SK-N-SH treated with all-trans-retinoic acid at 6 μM for 48 hours (cell line): ENCODE measurements at regions not wholly inside any gene's neighbourhood (a gene's known extent, or its start where the extent isn't known, plus 50 kb on each side); places are given as distances from the start of the nearest gene placed in this dataset.

ENCODE experiments used
- ATAC-seq: fragments of 200-7000 bp; cut with Tn5 transposase; 3 replicates; pipeline ENCODE4 v1.9.1; 2020; ENCODE audit warnings: mild to moderate bottlenecking, moderate library complexity
- ARNTL ChIP-seq: fragments of 450-650 bp; formaldehyde crosslinking; IDR thresholded peaks from 2 replicates; pipeline ENCODE4 v1.5.0; 2020; ENCODE audit warnings: low read depth, mild to moderate bottlenecking, moderate library complexity, borderline replicate concordance
- BACH2 ChIP-seq: fragments of 250-450 bp; sonication (Bioruptor Pico); IDR thresholded peaks from 2 replicates; pipeline ENCODE4 v1.9.0; 2021; ENCODE audit warnings: mild to moderate bottlenecking, borderline replicate concordance
- CREB5 ChIP-seq: fragments of 250-450 bp; sonication (Bioruptor Pico); IDR thresholded peaks from 2 replicates; pipeline ENCODE4 v1.5.1; 2020; ENCODE audit warnings: low read depth, mild to moderate bottlenecking, moderate library complexity
- CSDC2 ChIP-seq: fragments of 250-450 bp; sonication (Bioruptor Pico); IDR thresholded peaks from 2 replicates; pipeline ENCODE4 v1.5.0; 2020; ENCODE audit warnings: mild to moderate bottlenecking, moderate library complexity
- CSRNP3 ChIP-seq: fragments of 250-450 bp; sonication (Bioruptor Pico); IDR thresholded peaks from 2 replicates; pipeline ENCODE4 v1.5.1; 2021; ENCODE audit warnings: mild to moderate bottlenecking, moderate library complexity
- ESRRG ChIP-seq: fragments of 250-450 bp; sonication (Bioruptor Pico); IDR thresholded peaks from 2 replicates; pipeline ENCODE4 v1.6.1; 2021; ENCODE audit warnings: mild to moderate bottlenecking
- GLIS3 ChIP-seq: fragments of 250-450 bp; sonication (Bioruptor Pico); IDR thresholded peaks from 2 replicates; pipeline ENCODE4 v1.5.0; 2020; ENCODE audit warnings: mild to moderate bottlenecking, moderate library complexity
- OSR1 ChIP-seq: fragments of 250-450 bp; sonication (Bioruptor Pico); IDR thresholded peaks from 2 replicates; pipeline ENCODE4 v1.8.0; 2022; ENCODE audit warnings: moderate library complexity, mild to moderate bottlenecking, inconsistent platforms
- PATZ1 ChIP-seq: fragments of 250-450 bp; sonication (Bioruptor Pico); IDR thresholded peaks from 2 replicates; pipeline ENCODE4 v1.8.0; 2020; ENCODE audit warnings: mild to moderate bottlenecking, moderate library complexity, borderline replicate concordance
- POU6F1 ChIP-seq: fragments of 250-450 bp; sonication (Bioruptor Pico); IDR thresholded peaks from 2 replicates; pipeline ENCODE4 v1.8.0; 2021; ENCODE audit warnings: low read depth, mild to moderate bottlenecking, moderate library complexity, borderline replicate concordance
- PPARA ChIP-seq: fragments of 250-450 bp; sonication (Bioruptor Pico); IDR thresholded peaks from 2 replicates; pipeline ENCODE4 v1.5.0; 2020; ENCODE audit warnings: mild to moderate bottlenecking, borderline replicate concordance
- RARB ChIP-seq: fragments of 250-450 bp; sonication (Bioruptor Pico); IDR thresholded peaks from 2 replicates; pipeline ENCODE4 v1.8.0; 2021; ENCODE audit warnings: mild to moderate bottlenecking, moderate library complexity
- SNAI2 ChIP-seq: fragments of 250-450 bp; sonication (Bioruptor Pico); IDR thresholded peaks from 2 replicates; pipeline ENCODE4 v1.5.0; 2020; ENCODE audit warnings: mild to moderate bottlenecking, moderate library complexity
- TCF4 ChIP-seq: fragments of 250-450 bp; sonication (Bioruptor Pico); IDR thresholded peaks from 2 replicates; pipeline ENCODE4 v1.8.0; 2021; ENCODE audit warnings: mild to moderate bottlenecking, moderate library complexity, borderline replicate concordance
- TOX ChIP-seq: fragments of 250-450 bp; sonication (Bioruptor Pico); IDR thresholded peaks from 2 replicates; pipeline ENCODE4 v1.8.0; 2021; ENCODE audit warnings: mild to moderate bottlenecking, moderate library complexity, borderline replicate concordance
- TSHZ2 ChIP-seq: fragments of 250-450 bp; sonication (Bioruptor Pico); IDR thresholded peaks from 2 replicates; pipeline ENCODE4 v1.5.0; 2020; ENCODE audit warnings: mild to moderate bottlenecking, moderate library complexity
- ZC3H10 ChIP-seq: fragments of 250-450 bp; sonication (Bioruptor Pico); IDR thresholded peaks from 2 replicates; pipeline ENCODE4 v1.5.1; 2021; ENCODE audit warnings: mild to moderate bottlenecking, moderate library complexity
- ZFP3 ChIP-seq: fragments of 250-450 bp; sonication (Bioruptor Pico); IDR thresholded peaks from 2 replicates; pipeline ENCODE4 v1.5.0; 2020; ENCODE audit warnings: mild to moderate bottlenecking, moderate library complexity
- ZFP30 ChIP-seq: fragments of 450-650 bp; formaldehyde crosslinking; IDR thresholded peaks from 2 replicates; pipeline ENCODE4 v1.5.0; 2022; ENCODE audit warnings: mild to moderate bottlenecking, moderate library complexity
- ZNF565 ChIP-seq: fragments of 450-650 bp; formaldehyde crosslinking; conservative IDR thresholded peaks from 2 replicates; pipeline ENCODE4 v1.5.0; 2020; ENCODE audit warnings: low read depth, mild to moderate bottlenecking, moderate library complexity
- ZNF70 ChIP-seq: fragments of 450-650 bp; formaldehyde crosslinking; IDR thresholded peaks from 2 replicates; pipeline ENCODE4 v1.5.0; 2020; ENCODE audit warnings: mild to moderate bottlenecking, moderate library complexity
- ZNF8 ChIP-seq: fragments of 450-650 bp; formaldehyde crosslinking; IDR thresholded peaks from 2 replicates; pipeline ENCODE4 v1.5.0; 2020; ENCODE audit warnings: mild to moderate bottlenecking, moderate library complexity

GRCh38 chr2:212863185-212863588 lies 288.2 kb downstream of the IKZF2 start:
- TF ChIP-seq ZNF8 (CRISPR knock-in tag): no peak
- no peak for TF ChIP-seq TCF4 (CRISPR knock-in tag)
- TF ChIP-seq ESRRG (CRISPR knock-in tag): no peak
- no peak for TF ChIP-seq CSDC2 (CRISPR knock-in tag)
- no peak for TF ChIP-seq ZNF70 (CRISPR knock-in tag)
- TF ChIP-seq POU6F1: no peak
- TF ChIP-seq ZFP3 (CRISPR knock-in tag): no peak
- TF ChIP-seq BACH2: no peak
- no peak for TF ChIP-seq PPARA
- no peak for TF ChIP-seq TOX (CRISPR knock-in tag)
- no peak for TF ChIP-seq RARB (CRISPR knock-in tag)
- TF ChIP-seq SNAI2 (CRISPR knock-in tag): no peak
- no peak for TF ChIP-seq PATZ1 (CRISPR knock-in tag)
- TF ChIP-seq OSR1 (CRISPR knock-in tag): no peak
- TF ChIP-seq CSRNP3 (CRISPR knock-in tag): no peak
- TF ChIP-seq ARNTL (CRISPR knock-in tag): no peak
- TF ChIP-seq ZFP30 (CRISPR knock-in tag): no peak
- TF ChIP-seq ZNF565 (CRISPR knock-in tag): no peak
- no peak for TF ChIP-seq ZC3H10 (CRISPR knock-in tag)
- ATAC-seq: no peak

GRCh38 chr2:212858496-212858895 lies 292.9 kb downstream of the IKZF2 start:
- ATAC-seq: no peak
- TF ChIP-seq ZNF8 (CRISPR knock-in tag) (no peak), CSDC2 (CRISPR knock-in tag) (no peak), RARB (CRISPR knock-in tag) (no peak), ZNF565 (CRISPR knock-in tag) (no peak), SNAI2 (CRISPR knock-in tag) (no peak), GLIS3 (no peak), TSHZ2 (CRISPR knock-in tag) (no peak), ZFP3 (CRISPR knock-in tag) (no peak), PPARA (no peak)

GRCh38 chr2:212854771-212855170 lies 296.6 kb downstream of the IKZF2 start:
- TF ChIP-seq ZFP30 (CRISPR knock-in tag) (no peak), BACH2 (no peak), CREB5 (CRISPR knock-in tag) (no peak), TCF4 (CRISPR knock-in tag) (no peak), ZFP3 (CRISPR knock-in tag) (no peak), PATZ1 (CRISPR knock-in tag) (no peak)
- no peak for ATAC-seq
